IgD-negative memory B cell (primary cell): ENCODE measurements at regions not wholly inside any gene's neighbourhood (a gene's known extent, or its start where the extent isn't known, plus 50 kb on each side); places are given as distances from the start of the nearest gene placed in this dataset.

Experiments
- H3K27ac Mint-ChIP-seq, 3 donors: one replicate each; pipeline ENCODE4 v1.8.0; 2020 to 2022; ENCODE audit warnings: mild to moderate bottlenecking in 3 of 3, mixed read lengths in 3 of 3, moderate library complexity in 1 of 3
- H3K27me3 Mint-ChIP-seq: one replicate; pipeline ENCODE4 v1.8.0; 2021; ENCODE audit warnings: mixed read lengths
- H3K36me3 Mint-ChIP-seq: one replicate; pipeline ENCODE4 v1.8.0; 2020; ENCODE audit warnings: mild to moderate bottlenecking, mixed read lengths
- H3K4me1 Mint-ChIP-seq, 3 donors: one replicate each; pipeline ENCODE4 v1.8.0; 2020 to 2022; ENCODE audit warnings: mixed read lengths in 3 of 3, mild to moderate bottlenecking in 1 of 3
- H3K4me3 Mint-ChIP-seq, 4 donors: one replicate each; pipeline ENCODE4 v1.8.0; 2020 to 2022; ENCODE audit warnings: mild to moderate bottlenecking in 4 of 4, mixed read lengths in 4 of 4, moderate library complexity in 3 of 4
- H3K9me3 Mint-ChIP-seq, 3 donors: one replicate each; pipeline ENCODE4 v1.8.0; 2020 to 2021; ENCODE audit warnings: mixed read lengths in 3 of 3, mild to moderate bottlenecking in 1 of 3

GRCh38 chr4:100722133-100722532, 204.3 kb upstream of the EMCN start:
- Mint-ChIP-seq H3K27me3 (peaks cover 2% of the 10 kb centered on the region), H3K27ac (no peak overlapping the region), H3K4me1 (no peaks in the 10 kb centered on the region), H3K9me3 (peaks cover 6 to 7% (median 6%) of the 10 kb centered on the region in 3 donors), H3K4me3 (no peak overlapping the region), H3K36me3 (peaks cover 2% of the 10 kb centered on the region)

- peaks cover 6 to 11% (median 6%) of the 10 kb centered on the region in 3 donors for H3K9me3 Mint-ChIP-seq
- peaks cover 2% of the 10 kb centered on the region for H3K36me3 Mint-ChIP-seq
- H3K27ac Mint-ChIP-seq: no peak overlapping the region
- H3K4me3 Mint-ChIP-seq: no peak overlapping the region
- H3K4me1 Mint-ChIP-seq: no peaks in the 10 kb centered on the region
- peaks cover 2% of the 10 kb centered on the region for H3K27me3 Mint-ChIP-seq
These were observed 203.7 kb upstream of the EMCN start for GRCh38 chr4:100721490-100721889.

- H3K36me3 Mint-ChIP-seq: peaks cover 2% of the 10 kb centered on the region
- H3K9me3 Mint-ChIP-seq: peaks cover 6 to 12% (median 6%) of the 10 kb centered on the region in 3 donors
- no peak overlapping the region for H3K27ac Mint-ChIP-seq
- no peaks in the 10 kb centered on the region for H3K4me1 Mint-ChIP-seq
- H3K4me3 Mint-ChIP-seq: no peak overlapping the region
- peaks cover 2% of the 10 kb centered on the region for H3K27me3 Mint-ChIP-seq
These were observed 203.3 kb upstream of the EMCN start for GRCh38 chr4:100721077-100721476.

GRCh38 chr4:100716416-100716815, 198.6 kb upstream of the EMCN start:
- Mint-ChIP-seq H3K27me3 (peaks cover 2% of the 10 kb centered on the region), H3K27ac (no peak overlapping the region), H3K4me1 (no peaks in the 10 kb centered on the region), H3K36me3 (peaks cover 2% of the 10 kb centered on the region), H3K4me3 (no peak overlapping the region), H3K9me3 (peaks cover 5 to 12% (median 5%) of the 10 kb centered on the region in 3 donors)

- Mint-ChIP-seq H3K27ac (no peak overlapping the region), H3K27me3 (peaks cover 1% of the 10 kb centered on the region), H3K9me3 (peaks cover 0 to 2% (median 0%) of the 10 kb centered on the region in 3 donors), H3K4me3 (no peak overlapping the region), H3K36me3 (no peaks in the 10 kb centered on the region), H3K4me1 (peaks cover 0 to 1% (median 0%) of the 10 kb centered on the region in 3 donors)
These were observed 191.0 kb upstream of the EMCN start for GRCh38 chr4:100708776-100709175.

GRCh38 chr4:100707786-100708185, 190.0 kb upstream of the EMCN start:
- no peak overlapping the region for H3K4me3 Mint-ChIP-seq
- peaks cover 0 to 2% (median 0%) of the 10 kb centered on the region in 3 donors for H3K9me3 Mint-ChIP-seq
- H3K36me3 Mint-ChIP-seq: no peaks in the 10 kb centered on the region
- H3K27ac Mint-ChIP-seq: no peak overlapping the region
- peaks cover 0 to 1% (median 0%) of the 10 kb centered on the region in 3 donors for H3K4me1 Mint-ChIP-seq
- peaks cover 3% of the 10 kb centered on the region for H3K27me3 Mint-ChIP-seq

- Mint-ChIP-seq H3K36me3 (no peaks in the 10 kb centered on the region), H3K4me1 (peaks cover 0 to 2% (median 2%) of the 10 kb centered on the region in 3 donors), H3K4me3 (no peak overlapping the region), H3K9me3 (peaks cover 0 to 2% (median 0%) of the 10 kb centered on the region in 3 donors), H3K27ac (no peak overlapping the region), H3K27me3 (peaks cover 1% of the 10 kb centered on the region)
These were observed 178.7 kb upstream of the EMCN start for GRCh38 chr4:100696531-100696930.

- H3K9me3 Mint-ChIP-seq: peaks cover 0 to 2% (median 0%) of the 10 kb centered on the region in 3 donors
- H3K27ac Mint-ChIP-seq: no peak overlapping the region
- H3K4me3 Mint-ChIP-seq: no peak overlapping the region
- H3K27me3 Mint-ChIP-seq: peaks cover 1% of the 10 kb centered on the region
- no peaks in the 10 kb centered on the region for H3K36me3 Mint-ChIP-seq
- no peaks in the 10 kb centered on the region for H3K4me1 Mint-ChIP-seq
These were observed 178.0 kb upstream of the EMCN start for GRCh38 chr4:100695871-100696270.

- Mint-ChIP-seq H3K4me3 (no peak overlapping the region), H3K27me3 (peaks cover 1% of the 10 kb centered on the region), H3K27ac (no peak overlapping the region), H3K36me3 (no peaks in the 10 kb centered on the region), H3K9me3 (peaks cover 0 to 2% (median 0%) of the 10 kb centered on the region in 3 donors), H3K4me1 (no peaks in the 10 kb centered on the region)
These were observed 177.3 kb upstream of the EMCN start for GRCh38 chr4:100695039-100695654.

GRCh38 chr4:100694467-100694866, 176.6 kb upstream of the EMCN start:
- Mint-ChIP-seq H3K4me3 (no peak overlapping the region), H3K4me1 (no peaks in the 10 kb centered on the region), H3K9me3 (peaks cover 0 to 2% (median 0%) of the 10 kb centered on the region in 3 donors), H3K27me3 (peaks cover 1% of the 10 kb centered on the region), H3K27ac (no peak overlapping the region), H3K36me3 (no peaks in the 10 kb centered on the region)

GRCh38 chr4:100690812-100691211, 173.0 kb upstream of the EMCN start:
- Mint-ChIP-seq H3K4me1 (no peaks in the 10 kb centered on the region), H3K9me3 (peaks cover 0 to 2% (median 0%) of the 10 kb centered on the region in 3 donors), H3K27me3 (no peaks in the 10 kb centered on the region), H3K27ac (no peak overlapping the region), H3K4me3 (no peak overlapping the region), H3K36me3 (no peaks in the 10 kb centered on the region)

GRCh38 chr4:100688368-100688767, 170.5 kb upstream of the EMCN start:
- H3K4me1 Mint-ChIP-seq: no peaks in the 10 kb centered on the region
- H3K27me3 Mint-ChIP-seq: no peaks in the 10 kb centered on the region
- peaks cover 1% of the 10 kb centered on the region for H3K36me3 Mint-ChIP-seq
- H3K9me3 Mint-ChIP-seq: peaks cover 0 to 8% (median 0%) of the 10 kb centered on the region in 3 donors
- H3K4me3 Mint-ChIP-seq: no peak overlapping the region
- H3K27ac Mint-ChIP-seq: no peak overlapping the region

- peaks cover 1% of the 10 kb centered on the region for H3K36me3 Mint-ChIP-seq
- H3K4me3 Mint-ChIP-seq: no peak overlapping the region
- H3K4me1 Mint-ChIP-seq: peaks cover 0 to 1% (median 0%) of the 10 kb centered on the region in 3 donors
- peaks cover 0 to 9% (median 0%) of the 10 kb centered on the region in 3 donors for H3K9me3 Mint-ChIP-seq
- H3K27me3 Mint-ChIP-seq: no peaks in the 10 kb centered on the region
- H3K27ac Mint-ChIP-seq: no peak overlapping the region
These were observed 164.8 kb upstream of the EMCN start for GRCh38 chr4:100682477-100683218.

- Mint-ChIP-seq H3K4me1 (peaks cover 0 to 5% (median 0%) of the 10 kb centered on the region in 3 donors), H3K27ac (no peak overlapping the region)
These were observed 163.5 kb upstream of the EMCN start for GRCh38 chr4:100681289-100681688.

GRCh38 chr4:100679926-100680325, 162.1 kb upstream of the EMCN start:
- no peak overlapping the region for H3K4me3 Mint-ChIP-seq
- peaks cover 1% of the 10 kb centered on the region for H3K36me3 Mint-ChIP-seq
- peaks cover 0 to 6% (median 0%) of the 10 kb centered on the region in 3 donors for H3K4me1 Mint-ChIP-seq
- peaks cover 0 to 9% (median 0%) of the 10 kb centered on the region in 3 donors for H3K9me3 Mint-ChIP-seq
- H3K27ac Mint-ChIP-seq: no peak overlapping the region
- no peaks in the 10 kb centered on the region for H3K27me3 Mint-ChIP-seq

More at GRCh38 chr4:100681289-100681688, 163.5 kb upstream of the EMCN start:
- peaks cover 1% of the 10 kb centered on the region for H3K36me3 Mint-ChIP-seq
- H3K27me3 Mint-ChIP-seq: no peaks in the 10 kb centered on the region
- no peak overlapping the region for H3K4me3 Mint-ChIP-seq
- H3K9me3 Mint-ChIP-seq: peaks cover 0 to 9% (median 0%) of the 10 kb centered on the region in 3 donors
